H1 (cell line): ENCODE measurements at regions not wholly inside any gene's neighbourhood (a gene's known extent, or its start where the extent isn't known, plus 50 kb on each side); places are given as distances from the start of the nearest gene placed in this dataset.

Experiments
- RBBP5 ChIP-seq: IDR thresholded peaks from 2 replicates; pipeline ENCODE4 v1.7.1; 2012; ENCODE audit warnings: low read depth, mild to moderate bottlenecking, inconsistent platforms, low read length, moderate library complexity, borderline replicate concordance
- SAP30 ChIP-seq: fragments of 300-600 bp; sonication (generic); IDR thresholded peaks from 2 replicates; pipeline ENCODE4 v1.7.1; 2012; ENCODE audit warnings: low read length, moderate library complexity, mild to moderate bottlenecking, inconsistent platforms; ENCODE audit not compliant: insufficient read depth, insufficient replicate concordance
- YY1 ChIP-seq: IDR thresholded peaks from 2 replicates; pipeline ENCODE4 v1.6.1; 2011; ENCODE audit warnings: low read depth, mild to moderate bottlenecking, low read length
- TF ChIP-seq, protein P1 (sequence below): IDR thresholded peaks from 2 replicates; pipeline ENCODE4 v1.6.1; 2012; ENCODE audit warnings: low read length, inconsistent platforms

- TF ChIP-seq, protein P1, sequence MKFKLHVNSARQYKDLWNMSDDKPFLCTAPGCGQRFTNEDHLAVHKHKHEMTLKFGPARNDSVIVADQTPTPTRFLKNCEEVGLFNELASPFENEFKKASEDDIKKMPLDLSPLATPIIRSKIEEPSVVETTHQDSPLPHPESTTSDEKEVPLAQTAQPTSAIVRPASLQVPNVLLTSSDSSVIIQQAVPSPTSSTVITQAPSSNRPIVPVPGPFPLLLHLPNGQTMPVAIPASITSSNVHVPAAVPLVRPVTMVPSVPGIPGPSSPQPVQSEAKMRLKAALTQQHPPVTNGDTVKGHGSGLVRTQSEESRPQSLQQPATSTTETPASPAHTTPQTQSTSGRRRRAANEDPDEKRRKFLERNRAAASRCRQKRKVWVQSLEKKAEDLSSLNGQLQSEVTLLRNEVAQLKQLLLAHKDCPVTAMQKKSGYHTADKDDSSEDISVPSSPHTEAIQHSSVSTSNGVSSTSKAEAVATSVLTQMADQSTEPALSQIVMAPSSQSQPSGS: no peak
- no peak for TF ChIP-seq SAP30
- TF ChIP-seq RBBP5: no peak
- TF ChIP-seq YY1: no peak
Observed at GRCh38 chr22:48178536-48178935, 1416.1 kb downstream of the TBC1D22A start (continued).
